ENCODE measurements at regions not wholly inside any gene's neighbourhood (a gene's known extent, or its start where the extent isn't known, plus 50 kb on each side); places are given as distances from the start of the nearest gene placed in this dataset.

DNA sequence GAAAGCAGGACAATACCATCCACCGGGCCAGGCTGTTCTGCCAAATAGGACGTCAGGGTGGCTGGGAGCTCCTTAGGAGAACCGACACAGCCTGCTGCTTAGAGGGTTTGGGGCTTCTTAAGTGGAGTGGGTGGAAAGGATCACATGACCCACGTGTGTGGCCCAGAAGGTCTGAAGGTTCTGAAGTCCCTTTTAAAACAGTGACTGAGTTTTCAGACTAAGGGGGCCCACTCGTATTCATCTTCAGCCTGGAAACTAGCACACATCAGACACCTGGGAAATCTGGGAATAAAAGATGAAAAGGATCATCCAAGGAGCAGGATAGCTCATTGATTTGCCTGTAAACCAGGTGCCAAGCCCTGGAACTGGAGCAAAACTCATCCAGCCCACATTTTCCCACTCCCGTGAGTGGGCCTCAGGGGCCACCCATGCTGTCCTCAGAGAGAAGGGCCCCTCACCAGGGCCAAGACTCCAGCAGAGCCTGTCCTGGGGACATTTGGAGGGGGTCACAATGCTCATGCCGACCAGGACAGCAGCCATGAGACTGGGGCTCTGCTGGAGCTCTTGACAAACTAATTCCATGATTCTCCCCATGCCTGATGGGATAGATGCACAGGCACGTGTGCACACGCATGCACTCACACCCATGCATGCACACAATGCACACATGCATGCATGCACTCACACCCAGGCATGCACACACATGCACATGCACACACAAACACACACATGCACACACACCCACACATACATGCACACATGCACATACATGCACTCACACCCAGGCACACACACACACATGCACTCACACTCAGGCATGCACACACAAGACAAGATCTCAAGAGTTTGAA, 168.8 kb upstream of the PPP2R2D start:
- no peak for DNase-seq
- no peaks in the 10 kb centered on the region for H3K9me3 ChIP-seq
- no peak overlapping the region for H3K27ac ChIP-seq
- no peaks in the 10 kb centered on the region for H3K36me3 ChIP-seq
- H3K4me1 ChIP-seq = no peaks in the 10 kb centered on the region
- intact Hi-C loops (cut with DNase I; ENCODE audit: low total_unique reads) = no loop called here
- TF ChIP-seq, protein P1, sequence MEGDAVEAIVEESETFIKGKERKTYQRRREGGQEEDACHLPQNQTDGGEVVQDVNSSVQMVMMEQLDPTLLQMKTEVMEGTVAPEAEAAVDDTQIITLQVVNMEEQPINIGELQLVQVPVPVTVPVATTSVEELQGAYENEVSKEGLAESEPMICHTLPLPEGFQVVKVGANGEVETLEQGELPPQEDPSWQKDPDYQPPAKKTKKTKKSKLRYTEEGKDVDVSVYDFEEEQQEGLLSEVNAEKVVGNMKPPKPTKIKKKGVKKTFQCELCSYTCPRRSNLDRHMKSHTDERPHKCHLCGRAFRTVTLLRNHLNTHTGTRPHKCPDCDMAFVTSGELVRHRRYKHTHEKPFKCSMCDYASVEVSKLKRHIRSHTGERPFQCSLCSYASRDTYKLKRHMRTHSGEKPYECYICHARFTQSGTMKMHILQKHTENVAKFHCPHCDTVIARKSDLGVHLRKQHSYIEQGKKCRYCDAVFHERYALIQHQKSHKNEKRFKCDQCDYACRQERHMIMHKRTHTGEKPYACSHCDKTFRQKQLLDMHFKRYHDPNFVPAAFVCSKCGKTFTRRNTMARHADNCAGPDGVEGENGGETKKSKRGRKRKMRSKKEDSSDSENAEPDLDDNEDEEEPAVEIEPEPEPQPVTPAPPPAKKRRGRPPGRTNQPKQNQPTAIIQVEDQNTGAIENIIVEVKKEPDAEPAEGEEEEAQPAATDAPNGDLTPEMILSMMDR (IDR thresholded peaks at IDR 0.05) = no peak
- no peak for TF ChIP-seq POLR2A (IDR thresholded peaks at IDR 0.05)
- no peak overlapping the region for H3K4me3 ChIP-seq
- H3K27me3 ChIP-seq = no peaks in the 10 kb centered on the region

DNA sequence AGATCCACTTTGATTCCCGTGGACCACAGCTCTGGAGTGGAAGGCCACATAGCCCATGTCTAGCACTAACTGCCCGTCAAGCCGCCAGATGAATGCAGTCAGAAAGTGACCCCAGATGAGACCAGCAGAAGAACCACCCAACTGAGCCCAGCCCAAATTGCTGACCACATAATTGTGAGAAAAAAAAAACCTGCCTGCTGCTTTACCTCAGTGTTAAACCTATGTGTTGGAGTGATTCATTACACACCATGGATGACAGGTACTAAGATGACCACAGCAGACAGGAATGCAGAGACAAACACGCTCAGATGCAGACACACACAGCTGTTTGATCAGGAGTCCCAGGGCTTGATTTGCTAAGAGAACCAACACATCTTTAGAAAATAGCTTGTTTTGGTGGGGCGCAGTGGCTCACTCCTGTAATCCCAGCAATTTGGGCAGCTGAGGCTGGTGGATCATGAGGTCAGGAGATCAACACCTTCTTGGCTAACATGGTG, 168.1 kb upstream of the PPP2R2D start:
- no peak overlapping the region for H3K27ac ChIP-seq
- no peaks in the 10 kb centered on the region for H3K4me1 ChIP-seq
- intact Hi-C loops (cut with DNase I; ENCODE audit: low total_unique reads) = no loop called here
- H3K27me3 ChIP-seq = no peaks in the 10 kb centered on the region
- no peaks in the 10 kb centered on the region for H3K9me3 ChIP-seq
- no peaks in the 10 kb centered on the region for H3K36me3 ChIP-seq
- DNase-seq = no peak
- H3K4me3 ChIP-seq = no peak overlapping the region
- no peak for TF ChIP-seq POLR2A (IDR thresholded peaks at IDR 0.05)
- TF ChIP-seq, protein P1 (IDR thresholded peaks at IDR 0.05) = no peak

GRCh38 chr10:131733596-131733995, 167.2 kb upstream of the PPP2R2D start:
- no peak overlapping the region for H3K4me3 ChIP-seq
- H3K4me1 ChIP-seq = no peaks in the 10 kb centered on the region
- DNase-seq = no peak
- H3K36me3 ChIP-seq = no peaks in the 10 kb centered on the region
- no peak overlapping the region for H3K27ac ChIP-seq
- intact Hi-C loops (cut with DNase I; ENCODE audit: low total_unique reads) = no loop called here
- no peaks in the 10 kb centered on the region for H3K27me3 ChIP-seq
- no peaks in the 10 kb centered on the region for H3K9me3 ChIP-seq
- TF ChIP-seq, protein P1 (IDR thresholded peaks at IDR 0.05) = no peak
- no peak for TF ChIP-seq POLR2A (IDR thresholded peaks at IDR 0.05)

- intact Hi-C loops (cut with DNase I; ENCODE audit: low total_unique reads) = no loop called here
These were observed 165.2 kb upstream of the PPP2R2D start for GRCh38 chr10:131735577-131735976.

More at GRCh38 chr10:131735577-131735976, 165.2 kb upstream of the PPP2R2D start:
- Histone ChIP-seq H3K27ac (no peak overlapping the region), H3K9me3 (no peaks in the 10 kb centered on the region), H3K4me1 (no peaks in the 10 kb centered on the region), H3K36me3 (no peaks in the 10 kb centered on the region), H3K27me3 (no peaks in the 10 kb centered on the region), H3K4me3 (no peak overlapping the region)
- no peak for DNase-seq
- TF ChIP-seq POLR2A (IDR thresholded peaks at IDR 0.05) = no peak
- TF ChIP-seq, protein P1 (IDR thresholded peaks at IDR 0.05) = no peak

Measured in uterus (tissue), 3 donors.